GM08714 (cell line): ENCODE measurements at regions not wholly inside any gene's neighbourhood (a gene's known extent, or its start where the extent isn't known, plus 50 kb on each side); places are given as distances from the start of the nearest gene placed in this dataset.
"Not testable (repeated sequence)": the region's sequence is repeated elsewhere in the genome, so short reads cannot be mapped to it uniquely, and the experiment has no call there.

Experiments used
- H3K4me3 ChIP-seq: fragments of 200-500 bp; sonication (Bioruptor generic); 2 replicates; pipeline ENCODE4 v1.5.1; 2014; ENCODE audit warnings: mild to moderate bottlenecking, low read length, inconsistent platforms
- ZNF274 ChIP-seq: IDR thresholded peaks from 2 replicates; pipeline ENCODE4 v1.6.1; 2012; ENCODE audit warnings: mild to moderate bottlenecking, low read depth, low read length

- TF ChIP-seq ZNF274, result no peak
Measured at GRCh38 chr1:195894411-195894810, 713.8 kb downstream of the KCNT2 start.

GRCh38 chr1:195886000-195886399 lies 722.2 kb downstream of the KCNT2 start:
- no peak for TF ChIP-seq ZNF274
- no peak overlapping the region for H3K4me3 ChIP-seq

More at GRCh38 chr1:195894411-195894810, 713.8 kb downstream of the KCNT2 start:
- H3K4me3 ChIP-seq, result no peak overlapping the region

- TF ChIP-seq ZNF274, result no peak
- H3K4me3 ChIP-seq, result no peak overlapping the region
Measured at GRCh38 chr1:195878478-195878877, 729.8 kb downstream of the KCNT2 start.

GRCh38 chr1:195876792-195877191 lies 731.4 kb downstream of the KCNT2 start:
- H3K4me3 ChIP-seq, result no peak overlapping the region
- no peak for TF ChIP-seq ZNF274

- no peak for TF ChIP-seq ZNF274
- no peak overlapping the region for H3K4me3 ChIP-seq
Measured at GRCh38 chr1:195872376-195872775, 735.9 kb downstream of the KCNT2 start.

GRCh38 chr1:195867638-195868037 lies 740.6 kb downstream of the KCNT2 start:
- TF ChIP-seq ZNF274, result no peak
- H3K4me3 ChIP-seq, result no peak overlapping the region

GRCh38 chr1:195866781-195867222 lies 741.4 kb downstream of the KCNT2 start:
- H3K4me3 ChIP-seq, result no peak overlapping the region
- no peak for TF ChIP-seq ZNF274

- H3K4me3 ChIP-seq, result no peak overlapping the region
- no peak for TF ChIP-seq ZNF274
Measured at GRCh38 chr1:195866091-195866780, 742.0 kb downstream of the KCNT2 start.

GRCh38 chr1:195851804-195852203 lies 756.4 kb downstream of the KCNT2 start:
- no peak for TF ChIP-seq ZNF274
- H3K4me3 ChIP-seq, result no peak overlapping the region

- TF ChIP-seq ZNF274, result no peak
- no peak overlapping the region for H3K4me3 ChIP-seq
Measured at GRCh38 chr1:195851016-195851601, 757.1 kb downstream of the KCNT2 start.

GRCh38 chr1:195849180-195849579 lies 759.1 kb downstream of the KCNT2 start:
- no peak for TF ChIP-seq ZNF274

GRCh38 chr1:195847957-195848875 lies 760.0 kb downstream of the KCNT2 start:
- H3K4me3 ChIP-seq, result not testable (repeated sequence)

More at GRCh38 chr1:195849180-195849579, 759.1 kb downstream of the KCNT2 start:
- H3K4me3 ChIP-seq, result no peak overlapping the region

GRCh38 chr1:195831789-195832188 lies 776.5 kb downstream of the KCNT2 start:
- H3K4me3 ChIP-seq, result no peak overlapping the region
- TF ChIP-seq ZNF274, result no peak

GRCh38 chr1:195828325-195828724 lies 779.9 kb downstream of the KCNT2 start:
- TF ChIP-seq ZNF274, result no peak
- no peak overlapping the region for H3K4me3 ChIP-seq
